ENCODE measurements at regions not wholly inside any gene's neighbourhood (a gene's known extent, or its start where the extent isn't known, plus 50 kb on each side); places are given as distances from the start of the nearest gene placed in this dataset.

DNA sequence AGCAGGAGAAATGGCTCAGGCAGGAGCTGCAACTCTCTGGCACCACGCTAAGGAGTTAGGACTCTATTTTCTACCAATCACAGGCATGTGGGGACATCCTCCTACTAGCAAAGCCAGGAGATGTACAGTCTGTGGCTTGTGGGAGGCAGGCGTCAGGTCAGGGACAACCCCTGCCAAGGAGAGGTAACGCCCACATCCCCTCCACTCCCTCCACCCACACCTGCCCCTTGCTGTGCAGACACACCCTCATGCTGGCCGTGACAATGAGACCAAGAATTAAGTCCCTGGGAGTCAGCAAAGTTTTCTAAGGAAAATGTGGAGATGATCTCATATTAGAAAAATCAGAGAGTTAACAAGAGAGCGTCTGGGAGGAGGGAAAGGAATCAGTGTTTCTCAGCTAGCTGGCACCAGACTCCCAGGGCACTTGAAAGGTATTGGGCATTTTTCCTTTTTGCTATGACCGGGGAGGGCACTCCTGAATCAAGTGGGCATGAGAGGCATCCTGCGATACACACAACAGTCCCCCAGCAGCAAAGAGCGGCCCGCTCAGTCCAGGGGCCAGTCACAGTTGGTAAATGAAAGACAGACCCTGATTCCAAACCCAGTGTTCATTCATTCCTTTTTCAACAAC lies 87.3 kb upstream of the RPL38 start:
- DNase-seq (ENCODE audit: low spot score), result no peak
- TF ChIP-seq, protein P1, sequence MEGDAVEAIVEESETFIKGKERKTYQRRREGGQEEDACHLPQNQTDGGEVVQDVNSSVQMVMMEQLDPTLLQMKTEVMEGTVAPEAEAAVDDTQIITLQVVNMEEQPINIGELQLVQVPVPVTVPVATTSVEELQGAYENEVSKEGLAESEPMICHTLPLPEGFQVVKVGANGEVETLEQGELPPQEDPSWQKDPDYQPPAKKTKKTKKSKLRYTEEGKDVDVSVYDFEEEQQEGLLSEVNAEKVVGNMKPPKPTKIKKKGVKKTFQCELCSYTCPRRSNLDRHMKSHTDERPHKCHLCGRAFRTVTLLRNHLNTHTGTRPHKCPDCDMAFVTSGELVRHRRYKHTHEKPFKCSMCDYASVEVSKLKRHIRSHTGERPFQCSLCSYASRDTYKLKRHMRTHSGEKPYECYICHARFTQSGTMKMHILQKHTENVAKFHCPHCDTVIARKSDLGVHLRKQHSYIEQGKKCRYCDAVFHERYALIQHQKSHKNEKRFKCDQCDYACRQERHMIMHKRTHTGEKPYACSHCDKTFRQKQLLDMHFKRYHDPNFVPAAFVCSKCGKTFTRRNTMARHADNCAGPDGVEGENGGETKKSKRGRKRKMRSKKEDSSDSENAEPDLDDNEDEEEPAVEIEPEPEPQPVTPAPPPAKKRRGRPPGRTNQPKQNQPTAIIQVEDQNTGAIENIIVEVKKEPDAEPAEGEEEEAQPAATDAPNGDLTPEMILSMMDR (IDR thresholded peaks at IDR 0.05; ENCODE audit: extremely low read depth, insufficient read depth, missing control alignments), result no peak
- in situ Hi-C loops (cut with MboI; ENCODE audit: low pct_unique_long_range_greater_than_20kb, low sequenced_read_pairs, unreplicated experiment), result no loop called here

- in situ Hi-C loops (cut with MboI; ENCODE audit: low pct_unique_long_range_greater_than_20kb, low sequenced_read_pairs, unreplicated experiment), result no loop called here
- TF ChIP-seq, protein P1 (IDR thresholded peaks at IDR 0.05; ENCODE audit: extremely low read depth, insufficient read depth, missing control alignments), result no peak
- DNase-seq (ENCODE audit: low spot score), result no peak
Measured at GRCh38 chr17:74117087-74117698, 86.3 kb upstream of the RPL38 start.

DNA sequence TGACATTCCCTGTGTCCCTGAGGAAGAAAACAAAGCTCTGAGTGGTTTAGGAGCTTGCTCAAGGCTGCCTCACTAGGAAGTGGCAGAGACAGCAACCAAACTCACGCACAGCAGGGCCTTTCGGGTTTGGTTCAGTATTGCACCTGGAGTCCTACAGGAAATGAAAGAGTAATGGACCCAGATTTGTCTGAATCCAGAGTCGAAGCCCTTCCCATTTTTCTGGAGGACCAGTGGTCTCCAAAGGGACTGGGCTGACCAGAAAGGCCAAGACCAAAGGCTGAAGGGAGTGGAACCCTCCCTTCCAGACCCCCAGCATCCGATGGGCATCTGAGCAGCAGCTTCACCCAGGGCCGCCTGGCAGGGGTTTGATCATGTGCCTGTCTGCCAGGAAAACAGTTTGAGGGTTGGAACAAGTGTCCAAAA lies 85.5 kb upstream of the RPL38 start:
- no peak for DNase-seq (ENCODE audit: low spot score)
- TF ChIP-seq, protein P1 (IDR thresholded peaks at IDR 0.05; ENCODE audit: extremely low read depth, insufficient read depth, missing control alignments), result no peak
- in situ Hi-C loops (cut with MboI; ENCODE audit: low pct_unique_long_range_greater_than_20kb, low sequenced_read_pairs, unreplicated experiment), result no loop called here

GRCh38 chr17:74118504-74118903 lies 85.0 kb upstream of the RPL38 start:
- in situ Hi-C loops (cut with MboI; ENCODE audit: low pct_unique_long_range_greater_than_20kb, low sequenced_read_pairs, unreplicated experiment), result no loop called here
- TF ChIP-seq, protein P1 (IDR thresholded peaks at IDR 0.05; ENCODE audit: extremely low read depth, insufficient read depth, missing control alignments), result no peak
- no peak for DNase-seq (ENCODE audit: low spot score)

GRCh38 chr17:74119049-74119580 lies 84.4 kb upstream of the RPL38 start:
- TF ChIP-seq, protein P1 (IDR thresholded peaks at IDR 0.05; ENCODE audit: extremely low read depth, insufficient read depth, missing control alignments), result no peak
- in situ Hi-C loops (cut with MboI; ENCODE audit: low pct_unique_long_range_greater_than_20kb, low sequenced_read_pairs, unreplicated experiment), result no loop called here
- no peak for DNase-seq (ENCODE audit: low spot score)

- no peak for DNase-seq (ENCODE audit: low spot score)
- TF ChIP-seq, protein P1 (IDR thresholded peaks at IDR 0.05; ENCODE audit: extremely low read depth, insufficient read depth, missing control alignments), result no peak
- in situ Hi-C loops (cut with MboI; ENCODE audit: low pct_unique_long_range_greater_than_20kb, low sequenced_read_pairs, unreplicated experiment), result no loop called here
Measured at GRCh38 chr17:74119965-74120364, 83.5 kb upstream of the RPL38 start.

Measured in GM13977 (cell line).